H9 (cell line): ENCODE measurements at regions not wholly inside any gene's neighbourhood (a gene's known extent, or its start where the extent isn't known, plus 50 kb on each side); places are given as distances from the start of the nearest gene placed in this dataset.

ENCODE experiments used
- DNase-seq: peaks from one replicate; pipeline ENCODE4 v3.0.0-alpha.2; 2017
- H2AFZ ChIP-seq: one replicate; pipeline ENCODE4 v1.6.1; 2013; ENCODE audit warnings: mild to moderate bottlenecking, low read length, control low read depth, moderate library complexity
- H2AK5ac ChIP-seq: 2 replicates; pipeline ENCODE4 v1.6.1; 2013; ENCODE audit warnings: low read length, control low read depth, mixed read lengths; ENCODE audit not compliant: insufficient read length
- H2BK120ac ChIP-seq: one replicate; pipeline ENCODE4 v1.6.1; 2013; ENCODE audit warnings: low read depth, mild to moderate bottlenecking, low read length, control low read depth, inconsistent platforms; ENCODE audit not compliant: poor library complexity, severe bottlenecking
- H2BK12ac ChIP-seq: 2 replicates; pipeline ENCODE4 v1.6.1; 2013; ENCODE audit warnings: low read length, control low read depth, mixed read lengths, low read depth; ENCODE audit not compliant: insufficient read length
- H2BK15ac ChIP-seq: 2 replicates; pipeline ENCODE4 v1.6.1; 2013; ENCODE audit warnings: low read depth, low read length, control low read depth
- H2BK20ac ChIP-seq: one replicate; pipeline ENCODE4 v1.6.1; 2013; ENCODE audit warnings: low read depth, mild to moderate bottlenecking, low read length, control low read depth, inconsistent platforms; ENCODE audit not compliant: poor library complexity, severe bottlenecking
- H2BK5ac ChIP-seq: 2 replicates; pipeline ENCODE4 v1.6.1; 2013; ENCODE audit warnings: low read length, control low read depth, mixed read lengths; ENCODE audit not compliant: insufficient read length
- H3K14ac ChIP-seq: 2 replicates; pipeline ENCODE4 v1.6.1; 2013; ENCODE audit warnings: low read length, control low read depth; ENCODE audit not compliant: insufficient read depth
- H3K18ac ChIP-seq: 2 replicates; pipeline ENCODE4 v1.6.1; 2013; ENCODE audit warnings: low read depth, mild to moderate bottlenecking, mixed read lengths, low read length, control low read depth; ENCODE audit not compliant: insufficient read length
- H3K23ac ChIP-seq: 2 replicates; pipeline ENCODE4 v1.6.1; 2013; ENCODE audit warnings: low read length, control low read depth, mixed read lengths, low read depth; ENCODE audit not compliant: insufficient read length
- H3K23me2 ChIP-seq: 2 replicates; pipeline ENCODE4 v1.6.1; 2013; ENCODE audit warnings: low read depth, mild to moderate bottlenecking, mixed read lengths, low read length, control low read depth; ENCODE audit not compliant: insufficient read length, poor library complexity, severe bottlenecking
- H3K27ac ChIP-seq: 2 replicates; pipeline ENCODE4 v1.5.1; 2013; ENCODE audit warnings: low read length, control low read depth, mixed read lengths, low read depth; ENCODE audit not compliant: insufficient read length
- H3K27me3 ChIP-seq: 2 replicates; pipeline ENCODE4 v1.6.1; 2013; ENCODE audit warnings: low read length, control low read depth, inconsistent platforms; ENCODE audit not compliant: insufficient read depth
- H3K4ac ChIP-seq: 2 replicates; pipeline ENCODE4 v1.6.1; 2013; ENCODE audit warnings: low read depth, mild to moderate bottlenecking, control low read depth, inconsistent platforms, low read length, moderate library complexity
- H3K4me1 ChIP-seq: 2 replicates; pipeline ENCODE4 v1.6.1; 2013; ENCODE audit warnings: low read length, control low read depth, inconsistent platforms; ENCODE audit not compliant: insufficient read depth
- H3K4me2 ChIP-seq: 2 replicates; pipeline ENCODE4 v1.6.1; 2013; ENCODE audit warnings: low read length, control low read depth, mixed read lengths; ENCODE audit not compliant: insufficient read length, insufficient read depth
- H3K56ac ChIP-seq: 2 replicates; pipeline ENCODE4 v1.6.1; 2013; ENCODE audit warnings: low read depth, mild to moderate bottlenecking, mixed read lengths, low read length, control low read depth; ENCODE audit not compliant: insufficient read length
- H3K79me1 ChIP-seq: 2 replicates; pipeline ENCODE4 v1.6.1; 2013; ENCODE audit warnings: low read depth, mild to moderate bottlenecking, moderate library complexity, low read length, control low read depth, inconsistent platforms; ENCODE audit not compliant: insufficient read depth, poor library complexity, severe bottlenecking
- H3K79me2 ChIP-seq: 2 replicates; pipeline ENCODE4 v1.6.1; 2013; ENCODE audit warnings: low read length, control low read depth, inconsistent platforms; ENCODE audit not compliant: insufficient read depth
- H3K9ac ChIP-seq: 2 replicates; pipeline ENCODE4 v1.6.1; 2013; ENCODE audit warnings: low read length, control low read depth, mixed read lengths; ENCODE audit not compliant: insufficient read length; ENCODE audit errors: extremely low read depth
- H3K9me3 ChIP-seq: one replicate; pipeline ENCODE4 v1.6.1; 2013; ENCODE audit warnings: low read depth, low read length, inconsistent platforms; ENCODE audit not compliant: control insufficient read depth
- H3T11ph ChIP-seq: one replicate; pipeline ENCODE4 v1.6.1; 2013; ENCODE audit warnings: mild to moderate bottlenecking, low read length, control low read depth, inconsistent platforms
- H4K20me1 ChIP-seq: one replicate; pipeline ENCODE4 v1.6.1; 2013; ENCODE audit not compliant: control insufficient read depth, insufficient read length, insufficient read depth
- H4K5ac ChIP-seq: 2 replicates; pipeline ENCODE4 v1.6.1; 2013; ENCODE audit warnings: low read depth, mild to moderate bottlenecking, mixed read lengths, low read length, control low read depth; ENCODE audit not compliant: insufficient read length
- H4K8ac ChIP-seq: replicated peaks from 2 replicates; pipeline ENCODE4 v1.6.1; 2013; ENCODE audit warnings: low read length, control low read depth, mixed read lengths, low read depth; ENCODE audit not compliant: insufficient read length
- H4K91ac ChIP-seq: 2 replicates; pipeline ENCODE4 v1.6.1; 2013; ENCODE audit warnings: low read depth, mild to moderate bottlenecking, moderate library complexity, mixed read lengths, low read length, control low read depth; ENCODE audit not compliant: insufficient read length
- H3K27ac Mint-ChIP-seq, 3 experiments: 2 replicates in 2 of 3; 3 replicates in 1 of 3; pipeline ENCODE4 v1.8.0; 2020 to 2021; ENCODE audit warnings: mixed read lengths in 3 of 3, mild to moderate bottlenecking in 1 of 3, moderate library complexity in 1 of 3
- H3K27me3 Mint-ChIP-seq: 2 replicates; pipeline ENCODE4 v1.8.0; 2021; ENCODE audit warnings: low read depth, mild to moderate bottlenecking, moderate library complexity, mixed read lengths
- H3K36me3 Mint-ChIP-seq, 3 experiments: 2 replicates in 2 of 3; 3 replicates in 1 of 3; pipeline ENCODE4 v1.8.0; 2020 to 2021; ENCODE audit warnings: low read depth in 3 of 3, mixed read lengths in 3 of 3; ENCODE audit not compliant: insufficient read depth in 1 of 3
- H3K4me1 Mint-ChIP-seq, 2 experiments: 2 replicates each; pipeline ENCODE4 v1.8.0; 2020; ENCODE audit warnings: mixed read lengths in 2 of 2
- H3K4me3 Mint-ChIP-seq, 2 experiments: 2 replicates in 1 of 2; 3 replicates in 1 of 2; pipeline ENCODE4 v1.8.0; 2020 to 2021; ENCODE audit warnings: mild to moderate bottlenecking in 2 of 2, mixed read lengths in 2 of 2, moderate library complexity in 1 of 2
- H3K9me3 Mint-ChIP-seq, 2 experiments: 2 replicates in 1 of 2; 3 replicates in 1 of 2; pipeline ENCODE4 v1.8.0; 2020; ENCODE audit warnings: mild to moderate bottlenecking in 2 of 2, mixed read lengths in 2 of 2, moderate library complexity in 1 of 2
- WGBS: extraction: QIAGEN DNeasy Blood & Tissue Kit; methylation state at CpG from one replicate; pipeline ENCODE4 v1.1.7; 2013; ENCODE audit warnings: missing lambda C conversion rate, low lambda C conversion rate, mixed read lengths; ENCODE audit not compliant: insufficient read length; ENCODE audit errors: extremely low coverage; 5-methylcytosine and 5-hydroxymethylcytosine counted together
- TF ChIP-seq, protein P1 (sequence below): fragments of 200-600 bp; sonication (generic); conservative IDR thresholded peaks from 3 replicates; pipeline ENCODE4 v1.8.0; 2021; ENCODE audit warnings: antibody characterized with exemption, mild to moderate bottlenecking

DNA sequence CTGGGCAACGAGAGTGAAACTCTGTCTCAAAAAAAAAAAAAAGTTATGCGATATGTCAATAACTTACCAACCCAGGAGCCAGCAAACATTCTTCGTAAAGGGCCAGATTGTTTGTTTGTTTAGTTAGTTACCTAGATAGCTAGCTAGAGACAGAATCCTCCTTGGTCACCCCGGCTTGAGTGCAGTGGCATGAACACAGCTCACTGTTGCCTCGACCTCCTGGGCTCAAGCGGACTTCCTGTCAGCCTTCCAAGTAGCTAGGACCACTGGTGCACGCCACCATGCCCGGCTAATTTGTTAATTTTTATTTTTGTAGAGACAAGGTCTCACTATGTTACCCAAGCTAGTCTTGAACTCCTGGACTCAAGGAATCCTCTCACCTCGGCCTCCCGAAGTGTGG lies 113.0 kb downstream of the LITAF start:
- Mint-ChIP-seq H3K36me3 (no peaks in the 10 kb centered on the region), H3K27ac (no peak overlapping the region), H3K4me3 (no peak overlapping the region), H3K27me3 (no peaks in the 10 kb centered on the region), H3K4me1 (peaks cover 4 to 5% of the 10 kb centered on the region in 2 experiments; a peak in 3 of 4 replicates), H3K9me3 (no peaks in the 10 kb centered on the region)
- H4K5ac ChIP-seq = no peak overlapping the region
- H3T11ph ChIP-seq = no peak overlapping the region
- no peak overlapping the region for H3K23ac ChIP-seq
- H2AFZ ChIP-seq = no peak overlapping the region
- H2BK12ac ChIP-seq = no peak overlapping the region
- H4K91ac ChIP-seq = no peak overlapping the region
- no peaks in the 10 kb centered on the region for H3K79me1 ChIP-seq
- DNase-seq = no peak
- H3K4me2 ChIP-seq = no peak overlapping the region
- WGBS = no CpG with 5 or more reads among the region's 10 CpGs
- H3K4ac ChIP-seq = no peak overlapping the region
- H3K4me1 ChIP-seq = no peaks in the 10 kb centered on the region
- H2BK20ac ChIP-seq = no peak overlapping the region
- H4K8ac ChIP-seq = no peak overlapping the region
- no peaks in the 10 kb centered on the region for H3K27me3 ChIP-seq
- H3K9me3 ChIP-seq = no peaks in the 10 kb centered on the region
- no peak overlapping the region for H3K18ac ChIP-seq
- TF ChIP-seq, protein P1, sequence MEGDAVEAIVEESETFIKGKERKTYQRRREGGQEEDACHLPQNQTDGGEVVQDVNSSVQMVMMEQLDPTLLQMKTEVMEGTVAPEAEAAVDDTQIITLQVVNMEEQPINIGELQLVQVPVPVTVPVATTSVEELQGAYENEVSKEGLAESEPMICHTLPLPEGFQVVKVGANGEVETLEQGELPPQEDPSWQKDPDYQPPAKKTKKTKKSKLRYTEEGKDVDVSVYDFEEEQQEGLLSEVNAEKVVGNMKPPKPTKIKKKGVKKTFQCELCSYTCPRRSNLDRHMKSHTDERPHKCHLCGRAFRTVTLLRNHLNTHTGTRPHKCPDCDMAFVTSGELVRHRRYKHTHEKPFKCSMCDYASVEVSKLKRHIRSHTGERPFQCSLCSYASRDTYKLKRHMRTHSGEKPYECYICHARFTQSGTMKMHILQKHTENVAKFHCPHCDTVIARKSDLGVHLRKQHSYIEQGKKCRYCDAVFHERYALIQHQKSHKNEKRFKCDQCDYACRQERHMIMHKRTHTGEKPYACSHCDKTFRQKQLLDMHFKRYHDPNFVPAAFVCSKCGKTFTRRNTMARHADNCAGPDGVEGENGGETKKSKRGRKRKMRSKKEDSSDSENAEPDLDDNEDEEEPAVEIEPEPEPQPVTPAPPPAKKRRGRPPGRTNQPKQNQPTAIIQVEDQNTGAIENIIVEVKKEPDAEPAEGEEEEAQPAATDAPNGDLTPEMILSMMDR = no peak
- H3K9ac ChIP-seq = no peak overlapping the region
- no peaks in the 10 kb centered on the region for H3K79me2 ChIP-seq
- no peak overlapping the region for H3K27ac ChIP-seq
- H3K23me2 ChIP-seq = no peaks in the 10 kb centered on the region
- no peak overlapping the region for H3K56ac ChIP-seq
- no peak overlapping the region for H2AK5ac ChIP-seq
- no peak overlapping the region for H2BK5ac ChIP-seq
- H2BK120ac ChIP-seq = no peak overlapping the region
- H3K14ac ChIP-seq = no peak overlapping the region
- no peaks in the 10 kb centered on the region for H4K20me1 ChIP-seq
- H2BK15ac ChIP-seq = no peak overlapping the region
